ENCODE measurements at regions not wholly inside any gene's neighbourhood (a gene's known extent, or its start where the extent isn't known, plus 50 kb on each side); places are given as distances from the start of the nearest gene placed in this dataset.
A peak's percentile ranks its signal among the peaks of the same experiment; 100 is the strongest.
"Not testable (repeated sequence)": the region's sequence is repeated elsewhere in the genome, so short reads cannot be mapped to it uniquely, and the experiment has no call there.

DNA sequence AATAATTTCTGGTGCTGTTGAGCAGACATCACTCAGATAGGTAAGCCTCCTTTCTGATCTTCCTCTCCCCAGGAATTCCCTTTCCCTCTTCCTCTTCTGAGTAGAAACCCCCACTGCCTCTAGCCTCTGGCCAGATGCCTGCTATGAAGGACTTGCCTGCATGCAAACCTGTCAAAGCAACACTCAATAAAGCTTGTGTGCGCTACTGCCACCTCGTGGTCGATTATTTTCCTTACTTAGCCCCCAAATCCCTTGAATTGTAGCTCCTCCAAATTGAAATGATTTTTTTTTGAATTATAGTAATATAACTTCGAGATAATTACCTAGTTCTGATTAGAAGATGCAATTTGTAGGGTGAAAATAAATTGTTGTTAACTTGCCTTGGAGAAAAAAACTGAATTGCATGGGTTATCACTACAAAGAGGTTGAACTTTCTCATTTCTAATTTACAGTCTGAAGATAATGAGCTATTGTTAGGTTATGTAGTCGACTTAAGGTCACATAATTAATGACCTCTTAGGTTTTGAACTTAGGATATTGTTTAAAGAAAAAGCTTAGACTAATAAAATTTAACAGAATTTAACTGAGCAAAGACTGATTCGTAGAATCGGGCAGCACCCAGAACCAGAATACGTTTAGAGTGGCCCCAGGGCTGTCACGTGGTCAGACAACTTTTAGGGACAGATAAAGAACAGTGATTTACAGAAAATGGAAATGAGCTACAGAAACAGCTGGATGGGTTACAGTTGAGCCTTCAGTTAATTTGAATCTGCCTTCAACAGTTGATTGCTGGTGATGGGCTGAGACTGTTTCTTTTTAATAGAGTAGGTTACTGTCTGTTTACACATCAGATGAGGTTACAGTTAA lies 269.3 kb downstream of the ARPP21 start:
- H3K4me3 ChIP-seq (ENCODE audit: low read length) = no peak overlapping the region
- no peaks in the 10 kb centered on the region for H3K9me3 ChIP-seq (replicated peaks; ENCODE audit: control insufficient read depth, low read depth, low read length)
- 94% methylated on average over 2 of the region's 9 CpGs for WGBS (ENCODE audit: insufficient coverage)
- peak; percentile 77 for DNase-seq
- no peaks in the 10 kb centered on the region for H3K4me1 ChIP-seq (ENCODE audit: control insufficient read depth, insufficient read depth, low read length)
- H3K36me3 ChIP-seq (ENCODE audit: control insufficient read depth, insufficient read depth, low read length) = no peaks in the 10 kb centered on the region
- no peaks in the 10 kb centered on the region for H3K27me3 ChIP-seq (ENCODE audit: control insufficient read depth, insufficient read depth, low read length)
- H3K27ac ChIP-seq (ENCODE audit: low read length) = no peak overlapping the region

DNA sequence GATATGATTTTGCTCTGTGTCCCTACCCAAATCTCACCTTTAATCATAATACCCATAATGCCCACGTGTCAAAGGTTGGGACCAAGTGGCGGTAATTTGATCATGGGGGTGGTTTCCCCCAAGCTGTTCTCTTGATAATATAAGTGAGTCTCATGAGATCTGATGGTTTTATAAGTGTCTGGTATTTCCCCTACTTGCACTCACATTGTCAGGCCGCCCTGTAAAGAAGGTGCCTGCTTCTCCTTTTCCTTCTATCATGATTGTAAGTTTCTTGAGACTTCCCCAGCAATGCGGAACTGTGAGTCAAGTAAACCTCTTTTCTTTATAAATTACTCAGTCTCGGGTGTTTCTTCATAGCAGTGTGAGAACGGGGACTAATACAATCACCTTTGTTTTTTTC lies 279.8 kb downstream of the ARPP21 start:
- Histone ChIP-seq H3K4me3 (ENCODE audit: low read length) (no peak overlapping the region), H3K4me1 (ENCODE audit: control insufficient read depth, insufficient read depth, low read length) (no peaks in the 10 kb centered on the region), H3K27me3 (ENCODE audit: control insufficient read depth, insufficient read depth, low read length) (no peaks in the 10 kb centered on the region), H3K9me3 (replicated peaks; ENCODE audit: control insufficient read depth, low read depth, low read length) (peaks cover 11% of the 10 kb centered on the region), H3K36me3 (ENCODE audit: control insufficient read depth, insufficient read depth, low read length) (no peaks in the 10 kb centered on the region), H3K27ac (ENCODE audit: low read length) (no peak overlapping the region)
- WGBS (ENCODE audit: insufficient coverage) = no CpG with 5 or more reads among the region's 6 CpGs
- no peak for DNase-seq

DNA sequence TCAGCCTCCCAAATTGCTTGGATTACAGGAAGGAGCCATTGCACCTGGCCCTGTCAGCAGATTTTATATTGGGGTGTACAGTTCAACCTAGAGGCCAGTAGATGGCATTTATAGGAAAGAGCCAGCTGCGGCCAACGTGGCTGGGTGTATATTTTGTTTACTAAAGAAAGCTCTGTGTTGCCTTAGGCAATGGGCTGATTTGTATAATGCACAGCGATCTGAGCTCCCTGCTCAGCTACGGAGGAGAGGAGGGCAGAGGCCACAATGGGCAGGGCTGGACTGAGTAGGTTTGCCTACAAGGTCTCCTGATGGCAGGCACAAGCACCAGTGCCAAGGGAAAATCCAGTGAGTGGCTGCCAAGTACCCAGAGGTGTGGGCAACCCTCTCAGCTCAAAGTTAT lies 282.4 kb downstream of the ARPP21 start:
- H3K4me1 ChIP-seq (ENCODE audit: control insufficient read depth, insufficient read depth, low read length) = no peaks in the 10 kb centered on the region
- no peak overlapping the region for H3K27ac ChIP-seq (ENCODE audit: low read length)
- no peaks in the 10 kb centered on the region for H3K36me3 ChIP-seq (ENCODE audit: control insufficient read depth, insufficient read depth, low read length)
- H3K9me3 ChIP-seq (replicated peaks; ENCODE audit: control insufficient read depth, low read depth, low read length) = peaks cover 11% of the 10 kb centered on the region
- 94% methylated on average over 4 of the region's 4 CpGs for WGBS (ENCODE audit: insufficient coverage)
- no peaks in the 10 kb centered on the region for H3K27me3 ChIP-seq (ENCODE audit: control insufficient read depth, insufficient read depth, low read length)
- no peak overlapping the region for H3K4me3 ChIP-seq (ENCODE audit: low read length)
- no peak for DNase-seq

DNA sequence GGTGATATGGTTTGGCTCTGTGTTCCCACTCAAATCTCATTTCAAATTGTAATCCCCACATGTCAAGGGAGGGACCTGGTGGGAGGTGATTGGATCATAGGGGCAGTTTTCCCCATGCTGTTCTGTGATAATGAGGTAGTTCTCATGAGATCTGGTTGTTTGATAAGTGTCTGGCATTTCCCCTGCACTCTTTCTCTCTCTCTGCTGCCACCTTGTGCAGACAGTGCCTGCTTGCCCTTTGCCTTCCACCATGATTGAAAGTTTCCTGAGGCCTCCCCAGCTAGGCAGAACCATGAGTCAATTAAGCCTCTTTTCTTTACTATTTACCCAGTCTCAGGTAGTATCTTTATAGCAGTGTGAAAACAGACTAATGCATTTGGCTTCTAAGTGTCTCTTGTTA lies 284.7 kb downstream of the ARPP21 start:
- H3K27me3 ChIP-seq (ENCODE audit: control insufficient read depth, insufficient read depth, low read length) = not testable (repeated sequence)

DNA sequence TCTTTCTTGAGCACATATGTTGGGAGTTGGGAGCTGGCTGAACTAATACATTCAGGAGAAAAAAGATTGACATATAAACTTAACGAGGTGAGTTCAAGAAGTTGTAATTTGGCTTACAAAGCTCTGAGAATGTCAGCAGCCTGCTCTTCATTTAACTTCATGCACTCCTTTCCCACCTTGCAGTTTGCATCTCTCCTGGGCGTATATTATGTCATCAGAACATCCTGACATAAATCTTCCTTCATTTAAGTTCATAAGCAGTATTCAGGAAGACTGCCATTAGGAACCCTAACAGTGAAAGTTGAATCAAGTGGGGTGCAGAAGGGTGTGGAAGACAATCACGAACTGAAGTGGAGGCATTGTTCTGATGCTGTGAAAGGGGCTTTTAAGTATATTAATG lies 288.1 kb downstream of the ARPP21 start:
- no peaks in the 10 kb centered on the region for H3K4me1 ChIP-seq (ENCODE audit: control insufficient read depth, insufficient read depth, low read length)
- no peak for DNase-seq
- H3K27me3 ChIP-seq (ENCODE audit: control insufficient read depth, insufficient read depth, low read length) = no peaks in the 10 kb centered on the region
- no peak overlapping the region for H3K4me3 ChIP-seq (ENCODE audit: low read length)
- H3K36me3 ChIP-seq (ENCODE audit: control insufficient read depth, insufficient read depth, low read length) = no peaks in the 10 kb centered on the region
- WGBS (ENCODE audit: insufficient coverage) = no CpG with 5 or more reads among the region's 3 CpGs
- no peaks in the 10 kb centered on the region for H3K9me3 ChIP-seq (replicated peaks; ENCODE audit: control insufficient read depth, low read depth, low read length)
- H3K27ac ChIP-seq (ENCODE audit: low read length) = no peak overlapping the region

More for the DNA sequence above, 284.7 kb downstream of the ARPP21 start:
- H3K27ac ChIP-seq (ENCODE audit: low read length); H3K4me1 ChIP-seq (ENCODE audit: control insufficient read depth, insufficient read depth, low read length); H3K36me3 ChIP-seq (ENCODE audit: control insufficient read depth, insufficient read depth, low read length); DNase-seq; H3K4me3 ChIP-seq (ENCODE audit: low read length): not testable (repeated sequence)
- peaks cover 11% of the 10 kb centered on the region for H3K9me3 ChIP-seq (replicated peaks; ENCODE audit: control insufficient read depth, low read depth, low read length)

DNA sequence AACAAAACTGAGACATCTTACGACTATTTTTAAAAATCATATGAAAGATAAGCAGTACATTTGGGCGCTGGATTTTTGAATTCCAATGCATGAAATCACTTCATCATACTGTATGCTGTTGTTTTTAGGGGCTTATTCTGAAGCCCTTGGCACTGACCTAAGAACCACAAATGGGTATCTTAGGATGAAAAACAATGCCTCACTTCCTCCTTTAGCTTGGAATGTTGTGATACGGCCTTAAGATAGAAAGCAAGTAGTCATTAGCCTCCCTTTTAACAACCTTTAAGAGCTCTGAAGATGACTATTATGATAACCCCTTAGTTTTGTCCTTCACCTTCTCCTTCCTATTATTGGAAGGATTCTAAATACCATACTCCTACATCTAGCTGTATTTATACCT lies 289.8 kb downstream of the ARPP21 start:
- Histone ChIP-seq H3K4me1 (ENCODE audit: control insufficient read depth, insufficient read depth, low read length) (peaks cover 2% of the 10 kb centered on the region), H3K27ac (ENCODE audit: low read length) (no peak overlapping the region), H3K9me3 (replicated peaks; ENCODE audit: control insufficient read depth, low read depth, low read length) (no peaks in the 10 kb centered on the region), H3K36me3 (ENCODE audit: control insufficient read depth, insufficient read depth, low read length) (no peaks in the 10 kb centered on the region), H3K4me3 (ENCODE audit: low read length) (no peak overlapping the region), H3K27me3 (ENCODE audit: control insufficient read depth, insufficient read depth, low read length) (no peaks in the 10 kb centered on the region)
- no peak for DNase-seq
- no CpG with 5 or more reads among the region's 3 CpGs for WGBS (ENCODE audit: insufficient coverage)

DNA sequence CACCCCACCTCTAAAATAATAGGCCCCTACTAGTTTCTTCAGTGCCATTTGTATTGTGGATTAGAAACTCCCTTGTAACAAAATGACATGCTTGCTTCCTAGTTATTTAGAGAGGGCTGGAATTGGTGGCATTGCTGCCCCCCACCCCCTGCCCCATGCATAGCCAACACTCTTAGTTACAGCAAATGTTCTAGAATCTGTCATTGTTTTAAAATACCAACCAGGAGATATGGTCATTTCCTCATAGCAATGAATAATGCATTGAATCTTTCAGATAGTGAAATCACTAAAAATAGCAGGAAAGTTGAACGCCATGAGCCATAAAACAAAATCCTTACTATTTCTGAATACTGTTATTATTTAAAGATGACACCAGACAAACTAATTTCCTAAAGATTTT lies 292.5 kb downstream of the ARPP21 start:
- no CpG with 5 or more reads among the region's 1 CpG for WGBS (ENCODE audit: insufficient coverage)
- no peak for DNase-seq
- H3K9me3 ChIP-seq (replicated peaks; ENCODE audit: control insufficient read depth, low read depth, low read length) = no peaks in the 10 kb centered on the region

DNA sequence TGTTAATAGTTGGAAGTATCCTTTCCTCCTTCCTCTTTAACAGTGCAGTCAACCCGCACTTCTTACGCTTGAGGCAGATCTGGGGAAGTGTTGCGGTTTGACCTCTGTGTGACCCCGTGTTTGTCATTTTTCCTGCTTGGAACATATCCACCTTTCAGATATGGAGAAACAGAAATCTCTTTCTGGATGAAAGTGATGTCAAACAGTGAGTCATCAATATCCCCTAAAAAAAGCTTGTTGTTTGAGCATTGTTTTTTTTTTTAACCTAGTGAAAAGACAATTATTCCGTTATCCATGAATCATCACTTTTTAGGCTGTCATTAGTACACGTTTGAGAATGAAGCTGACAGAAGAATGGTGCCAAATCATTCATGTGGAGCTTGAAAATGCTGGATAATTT lies 293.7 kb downstream of the ARPP21 start:
- no peaks in the 10 kb centered on the region for H3K27me3 ChIP-seq (ENCODE audit: control insufficient read depth, insufficient read depth, low read length)
- H3K4me3 ChIP-seq (ENCODE audit: low read length) = no peak overlapping the region
- no CpG with 5 or more reads among the region's 6 CpGs for WGBS (ENCODE audit: insufficient coverage)
- no peaks in the 10 kb centered on the region for H3K36me3 ChIP-seq (ENCODE audit: control insufficient read depth, insufficient read depth, low read length)
- DNase-seq = peak; percentile 33
- H3K27ac ChIP-seq (ENCODE audit: low read length) = no peak overlapping the region
- H3K9me3 ChIP-seq (replicated peaks; ENCODE audit: control insufficient read depth, low read depth, low read length) = no peaks in the 10 kb centered on the region
- H3K4me1 ChIP-seq (ENCODE audit: control insufficient read depth, insufficient read depth, low read length) = peaks cover 2% of the 10 kb centered on the region

More for the DNA sequence above, 292.5 kb downstream of the ARPP21 start:
- Histone ChIP-seq H3K27me3 (ENCODE audit: control insufficient read depth, insufficient read depth, low read length) (no peaks in the 10 kb centered on the region), H3K4me1 (ENCODE audit: control insufficient read depth, insufficient read depth, low read length) (peaks cover 2% of the 10 kb centered on the region), H3K27ac (ENCODE audit: low read length) (no peak overlapping the region), H3K36me3 (ENCODE audit: control insufficient read depth, insufficient read depth, low read length) (no peaks in the 10 kb centered on the region), H3K4me3 (ENCODE audit: low read length) (no peak overlapping the region)

DNA sequence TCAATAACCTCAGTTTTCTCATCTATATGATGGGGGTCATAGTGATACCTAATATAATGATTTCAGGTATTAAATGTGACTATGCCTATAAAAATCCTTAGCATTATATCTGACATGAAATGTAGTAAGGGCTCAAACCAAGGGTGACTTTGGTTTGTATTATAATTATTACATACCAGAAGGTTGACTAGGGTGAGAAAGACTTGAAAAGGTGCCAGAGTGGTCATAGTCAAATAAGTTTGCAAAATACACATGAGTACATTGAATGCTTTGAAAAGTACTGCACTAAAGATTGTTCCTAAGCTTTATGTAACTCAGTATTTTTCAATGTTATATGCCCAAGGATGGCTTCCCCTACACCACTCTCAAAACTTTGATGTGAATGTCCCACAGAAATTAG lies 297.2 kb downstream of the ARPP21 start:
- Histone ChIP-seq H3K27me3 (ENCODE audit: control insufficient read depth, insufficient read depth, low read length) (no peaks in the 10 kb centered on the region), H3K4me1 (ENCODE audit: control insufficient read depth, insufficient read depth, low read length) (peaks cover 2% of the 10 kb centered on the region), H3K9me3 (replicated peaks; ENCODE audit: control insufficient read depth, low read depth, low read length) (no peaks in the 10 kb centered on the region), H3K36me3 (ENCODE audit: control insufficient read depth, insufficient read depth, low read length) (no peaks in the 10 kb centered on the region), H3K4me3 (ENCODE audit: low read length) (no peak overlapping the region), H3K27ac (ENCODE audit: low read length) (no peak overlapping the region)
- DNase-seq = no peak

DNA sequence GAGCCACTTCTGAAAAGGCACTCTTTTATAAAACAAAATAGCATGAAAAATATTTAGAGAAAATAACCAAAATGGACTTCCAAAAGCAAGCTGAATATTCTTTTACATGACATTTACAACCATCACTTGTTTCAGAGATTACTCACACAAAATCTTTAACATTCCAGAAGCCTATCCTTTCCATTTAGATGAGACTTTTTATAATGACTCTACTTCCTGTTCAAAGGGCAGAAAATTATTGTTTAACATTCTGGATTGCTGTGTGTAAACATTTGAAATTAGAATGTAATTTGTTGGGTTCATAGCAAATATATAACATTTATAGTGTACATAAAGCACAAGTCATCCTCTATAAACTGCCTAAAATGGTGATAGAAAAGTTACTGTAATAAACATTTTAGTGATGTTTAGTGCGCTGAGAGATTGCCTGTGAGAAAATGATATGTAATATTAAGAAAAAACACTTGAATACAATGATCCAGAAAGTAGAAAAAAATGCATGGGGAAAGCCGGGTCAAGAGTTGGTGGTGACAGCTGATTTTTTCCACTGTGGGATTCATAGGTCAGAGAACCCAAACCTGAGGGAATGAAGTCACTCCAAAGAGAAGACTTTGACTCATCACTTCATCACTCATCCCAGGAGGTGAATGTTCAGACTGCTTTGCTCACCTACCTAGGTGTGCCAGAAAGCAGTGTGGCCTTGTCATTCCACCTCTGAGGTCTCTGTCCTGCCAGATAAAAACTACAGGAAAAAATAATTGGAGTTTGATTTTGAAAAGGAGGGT lies 305.8 kb downstream of the ARPP21 start:
- H3K4me1 ChIP-seq (ENCODE audit: control insufficient read depth, insufficient read depth, low read length) = no peaks in the 10 kb centered on the region
- H3K9me3 ChIP-seq (replicated peaks; ENCODE audit: control insufficient read depth, low read depth, low read length) = no peaks in the 10 kb centered on the region
- H3K27ac ChIP-seq (ENCODE audit: low read length) = no peak overlapping the region
- no peaks in the 10 kb centered on the region for H3K27me3 ChIP-seq (ENCODE audit: control insufficient read depth, insufficient read depth, low read length)
- DNase-seq = no peak
- no peak overlapping the region for H3K4me3 ChIP-seq (ENCODE audit: low read length)
- no peaks in the 10 kb centered on the region for H3K36me3 ChIP-seq (ENCODE audit: control insufficient read depth, insufficient read depth, low read length)
- WGBS (ENCODE audit: insufficient coverage) = no CpG with 5 or more reads among the region's 2 CpGs

All from muscle of leg (tissue), 3 donors.